GM12878 (cell line): ENCODE measurements at regions not wholly inside any gene's neighbourhood (a gene's known extent, or its start where the extent isn't known, plus 50 kb on each side); places are given as distances from the start of the nearest gene placed in this dataset.

ENCODE experiments used
- ATF2 ChIP-seq: IDR thresholded peaks from 2 replicates; pipeline ENCODE4 v1.6.1; 2012; ENCODE audit warnings: low read length, inconsistent platforms
- BHLHE40 ChIP-seq, 2 experiments: fragments of 450-650 bp in 1 of 2; IDR thresholded peaks; 2 replicates each; pipeline ENCODE4 v1.6.1; 2011 to 2017; ENCODE audit warnings: low read depth in 2 of 2, borderline replicate concordance in 1 of 2, improper control_type of control experiment in 1 of 2, low read length in 1 of 2, mild to moderate bottlenecking in 1 of 2
- CEBPB ChIP-seq, 2 experiments: fragments of 150-350 bp in 1 of 2; IDR thresholded peaks; 2 replicates each; pipeline ENCODE4 v1.6.1; 2012 to 2014; ENCODE audit warnings: low read depth in 2 of 2, low read length in 2 of 2, borderline replicate concordance in 1 of 2, inconsistent platforms in 1 of 2
- CTCF ChIP-seq, 3 experiments: IDR thresholded peaks in 2 of 3; conservative IDR thresholded peaks in 1 of 3; 2 replicates each; pipeline ENCODE4 v1.5.1; 2011; ENCODE audit warnings: low read depth in 3 of 3, low read length in 3 of 3, mild to moderate bottlenecking in 3 of 3, control low read depth in 2 of 3, moderate library complexity in 2 of 3, inconsistent platforms in 1 of 3, mixed read lengths in 1 of 3; ENCODE audit not compliant: control insufficient read depth in 2 of 3, insufficient read depth in 1 of 3; ENCODE audit errors: extremely low read depth in 1 of 3
- ELK1 ChIP-seq: IDR thresholded peaks from 2 replicates; pipeline ENCODE4 v1.6.1; 2012; ENCODE audit warnings: low read depth, low read length, improper control_type of control experiment
- MAX ChIP-seq: IDR thresholded peaks from 2 replicates; pipeline ENCODE4 v1.6.1; 2012; ENCODE audit warnings: low read depth, low read length, improper control_type of control experiment
- MTA2 ChIP-seq: fragments of 450-650 bp; IDR thresholded peaks from 2 replicates; pipeline ENCODE4 v1.6.1; 2016; ENCODE audit warnings: low read depth, mild to moderate bottlenecking, moderate library complexity
- POLR2A ChIP-seq: IDR thresholded peaks from 2 replicates; pipeline ENCODE4 v1.6.1; 2011; ENCODE audit warnings: low read depth, mild to moderate bottlenecking, low read length
- POLR2AphosphoS2 ChIP-seq: IDR thresholded peaks from 2 replicates; pipeline ENCODE4 v1.6.1; 2011; ENCODE audit warnings: low read depth, mild to moderate bottlenecking, low read length, improper control_type of control experiment, moderate library complexity
- POLR2AphosphoS5 ChIP-seq: IDR thresholded peaks from 2 replicates; pipeline ENCODE4 v1.6.1; 2011; ENCODE audit warnings: mild to moderate bottlenecking, low read length, inconsistent platforms
- RAD21 ChIP-seq: IDR thresholded peaks from 2 replicates; pipeline ENCODE4 v1.6.1; 2011; ENCODE audit warnings: mild to moderate bottlenecking, low read depth, low read length, moderate library complexity; ENCODE audit not compliant: insufficient read depth
- TF ChIP-seq, protein P1 (sequence below): IDR thresholded peaks from 2 replicates; pipeline ENCODE4 v1.6.1; 2012; ENCODE audit warnings: mild to moderate bottlenecking, low read depth, low read length

DNA sequence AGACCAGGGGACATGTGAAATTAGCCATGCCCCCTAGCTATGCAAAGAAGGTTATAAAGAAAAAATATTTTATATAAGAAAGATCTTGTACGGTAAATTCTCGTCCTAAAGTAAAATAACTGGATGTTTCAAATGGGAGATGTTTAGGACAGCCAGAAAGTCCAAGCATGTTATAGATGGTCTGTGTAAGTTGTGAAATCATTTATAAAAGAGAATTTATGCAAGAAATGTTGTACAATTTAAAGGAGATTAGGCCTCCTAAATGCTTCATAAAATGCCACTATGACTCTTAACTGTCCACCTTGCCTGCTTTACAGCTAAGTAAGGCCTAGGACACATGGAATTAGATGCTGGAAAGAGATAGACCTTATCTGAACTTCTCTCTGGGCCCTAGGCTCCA lies 118.1 kb upstream of the POGK start:
- TF ChIP-seq POLR2AphosphoS5 (no peak), MTA2 (no peak), RAD21 (no peak), ELK1 (no peak), MAX (no peak), CEBPB (IDR thresholded peaks at IDR 0.05; ENCODE audit: borderline replicate concordance in 1 of 2, low read depth in 2 of 2, low read length in 2 of 2) (no peak), BHLHE40 (IDR thresholded peaks at IDR 0.05; ENCODE audit: borderline replicate concordance in 1 of 2, low read depth in 2 of 2, low read length in 1 of 2) (no peak), POLR2AphosphoS2 (no peak), CTCF (IDR thresholded peaks at IDR 0.05 in 2 of 3, conservative IDR thresholded peaks at IDR 0.05 in 1 of 3; ENCODE audit: control insufficient read depth in 2 of 3, extremely low read depth in 1 of 3, insufficient read depth in 1 of 3, low read depth in 3 of 3, low read length in 3 of 3) (no peak), ATF2 (no peak), POLR2A (no peak)
- TF ChIP-seq, protein P1, sequence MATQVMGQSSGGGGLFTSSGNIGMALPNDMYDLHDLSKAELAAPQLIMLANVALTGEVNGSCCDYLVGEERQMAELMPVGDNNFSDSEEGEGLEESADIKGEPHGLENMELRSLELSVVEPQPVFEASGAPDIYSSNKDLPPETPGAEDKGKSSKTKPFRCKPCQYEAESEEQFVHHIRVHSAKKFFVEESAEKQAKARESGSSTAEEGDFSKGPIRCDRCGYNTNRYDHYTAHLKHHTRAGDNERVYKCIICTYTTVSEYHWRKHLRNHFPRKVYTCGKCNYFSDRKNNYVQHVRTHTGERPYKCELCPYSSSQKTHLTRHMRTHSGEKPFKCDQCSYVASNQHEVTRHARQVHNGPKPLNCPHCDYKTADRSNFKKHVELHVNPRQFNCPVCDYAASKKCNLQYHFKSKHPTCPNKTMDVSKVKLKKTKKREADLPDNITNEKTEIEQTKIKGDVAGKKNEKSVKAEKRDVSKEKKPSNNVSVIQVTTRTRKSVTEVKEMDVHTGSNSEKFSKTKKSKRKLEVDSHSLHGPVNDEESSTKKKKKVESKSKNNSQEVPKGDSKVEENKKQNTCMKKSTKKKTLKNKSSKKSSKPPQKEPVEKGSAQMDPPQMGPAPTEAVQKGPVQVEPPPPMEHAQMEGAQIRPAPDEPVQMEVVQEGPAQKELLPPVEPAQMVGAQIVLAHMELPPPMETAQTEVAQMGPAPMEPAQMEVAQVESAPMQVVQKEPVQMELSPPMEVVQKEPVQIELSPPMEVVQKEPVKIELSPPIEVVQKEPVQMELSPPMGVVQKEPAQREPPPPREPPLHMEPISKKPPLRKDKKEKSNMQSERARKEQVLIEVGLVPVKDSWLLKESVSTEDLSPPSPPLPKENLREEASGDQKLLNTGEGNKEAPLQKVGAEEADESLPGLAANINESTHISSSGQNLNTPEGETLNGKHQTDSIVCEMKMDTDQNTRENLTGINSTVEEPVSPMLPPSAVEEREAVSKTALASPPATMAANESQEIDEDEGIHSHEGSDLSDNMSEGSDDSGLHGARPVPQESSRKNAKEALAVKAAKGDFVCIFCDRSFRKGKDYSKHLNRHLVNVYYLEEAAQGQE = no peak
